Fibroblast of skin of right quadriceps (primary cell): ENCODE measurements at regions not wholly inside any gene's neighbourhood (a gene's known extent, or its start where the extent isn't known, plus 50 kb on each side); places are given as distances from the start of the nearest gene placed in this dataset.

ENCODE experiments used
- DNase-seq: peaks from one replicate; pipeline ENCODE4 v3.0.0-alpha.2; 2013

- DNase-seq: no peak
Measured at GRCh38 chr4:1459722-1460511, 53.7 kb upstream of the NKX1-1 start.

- no peak for DNase-seq
Measured at GRCh38 chr4:1459081-1459721, 53.0 kb upstream of the NKX1-1 start.

- DNase-seq: no peak
Measured at GRCh38 chr4:1458581-1458980, 52.3 kb upstream of the NKX1-1 start.
